Epithelial cell of proximal tubule (primary cell): ENCODE measurements at regions not wholly inside any gene's neighbourhood (a gene's known extent, or its start where the extent isn't known, plus 50 kb on each side); places are given as distances from the start of the nearest gene placed in this dataset.

Experiments used
- DNase-seq: peaks from one replicate; pipeline ENCODE4 v3.0.0-alpha.2; 2011; ENCODE audit warnings: low read depth
- H3K4me3 ChIP-seq: 2 replicates; pipeline ENCODE4 v1.5.1; 2011; ENCODE audit warnings: low read depth, mild to moderate bottlenecking, low read length
- CTCF ChIP-seq: conservative IDR thresholded peaks from 2 replicates; pipeline ENCODE4 v1.5.1; 2012; ENCODE audit warnings: low read depth, mild to moderate bottlenecking, low read length

- TF ChIP-seq CTCF, result no peak
- H3K4me3 ChIP-seq, result no peak overlapping the region
- DNase-seq, result no peak
Observed at GRCh38 chr5:143601917-143602333, 198.4 kb upstream of the NR3C1 start.

GRCh38 chr5:143601357-143601756 lies 197.9 kb upstream of the NR3C1 start:
- no peak for TF ChIP-seq CTCF
- no peak overlapping the region for H3K4me3 ChIP-seq
- DNase-seq, result no peak

GRCh38 chr5:143600396-143601075 lies 197.1 kb upstream of the NR3C1 start:
- no peak for TF ChIP-seq CTCF
- no peak for DNase-seq

GRCh38 chr5:143599474-143599873 lies 196.0 kb upstream of the NR3C1 start:
- TF ChIP-seq CTCF, result no peak
- no peak for DNase-seq
- H3K4me3 ChIP-seq, result no peak overlapping the region

More at GRCh38 chr5:143600396-143601075, 197.1 kb upstream of the NR3C1 start:
- no peak overlapping the region for H3K4me3 ChIP-seq

GRCh38 chr5:143596824-143597223 lies 193.3 kb upstream of the NR3C1 start:
- no peak overlapping the region for H3K4me3 ChIP-seq
- no peak for DNase-seq
- no peak for TF ChIP-seq CTCF

GRCh38 chr5:143594902-143595818 lies 191.7 kb upstream of the NR3C1 start:
- DNase-seq, result no peak
- no peak for TF ChIP-seq CTCF
- no peak overlapping the region for H3K4me3 ChIP-seq
